HG03432 (cell line): ENCODE measurements at regions not wholly inside any gene's neighbourhood (a gene's known extent, or its start where the extent isn't known, plus 50 kb on each side); places are given as distances from the start of the nearest gene placed in this dataset.
A peak's percentile ranks its signal among the peaks of the same experiment; 100 is the strongest.
"Not testable (repeated sequence)": the region's sequence is repeated elsewhere in the genome, so short reads cannot be mapped to it uniquely, and the experiment has no call there.

Experiments
- ATAC-seq: cut with Tn5 transposase; IDR thresholded peaks from one replicate; pipeline ENCODE4 v1.9.1; 2021; ENCODE audit warnings: mild to moderate bottlenecking, moderate library complexity; ENCODE audit not compliant: unreplicated experiment

GRCh38 chr1:102365071-102365470 is 368.3 kb upstream of the OLFM3 start:
- ATAC-seq: no peak

GRCh38 chr1:102336602-102337001 is 339.9 kb upstream of the OLFM3 start:
- ATAC-seq: no peak

GRCh38 chr1:102318104-102318806 is 321.5 kb upstream of the OLFM3 start:
- ATAC-seq: no peak

- no peak for ATAC-seq
Observed at GRCh38 chr1:102315096-102315495, 318.4 kb upstream of the OLFM3 start.

- no peak for ATAC-seq
Observed at GRCh38 chr1:102296116-102296515, 299.4 kb upstream of the OLFM3 start.

- ATAC-seq: no peak
Observed at GRCh38 chr1:102282955-102283354, 286.2 kb upstream of the OLFM3 start.

- ATAC-seq: no peak
Observed at GRCh38 chr1:102262994-102263393, 266.3 kb upstream of the OLFM3 start.

GRCh38 chr1:102252731-102253505 is 256.2 kb upstream of the OLFM3 start:
- no peak for ATAC-seq

- peak; percentile 91 for ATAC-seq
Observed at GRCh38 chr1:102241431-102242338, 245.0 kb upstream of the OLFM3 start.

- ATAC-seq: no peak
Observed at GRCh38 chr1:102239247-102239646, 242.5 kb upstream of the OLFM3 start.

GRCh38 chr1:102234753-102235359 is 238.1 kb upstream of the OLFM3 start:
- no peak for ATAC-seq

- peak; percentile 85 for ATAC-seq
Observed at GRCh38 chr1:102219463-102219862, 222.7 kb upstream of the OLFM3 start.

- ATAC-seq: not testable (repeated sequence)
Observed at GRCh38 chr1:102210891-102211290, 214.2 kb upstream of the OLFM3 start.

GRCh38 chr1:102191723-102192122 is 195.0 kb upstream of the OLFM3 start:
- peak; percentile 76 for ATAC-seq

- no peak for ATAC-seq
Observed at GRCh38 chr1:102190429-102190828, 193.7 kb upstream of the OLFM3 start.

- ATAC-seq: no peak
Observed at GRCh38 chr1:102186536-102186935, 189.8 kb upstream of the OLFM3 start.

- no peak for ATAC-seq
Observed at GRCh38 chr1:102185260-102185659, 188.5 kb upstream of the OLFM3 start.

- ATAC-seq: no peak
Observed at GRCh38 chr1:102184477-102184876, 187.8 kb upstream of the OLFM3 start.

GRCh38 chr1:102183711-102184110 is 187.0 kb upstream of the OLFM3 start:
- ATAC-seq: no peak

- no peak for ATAC-seq
Observed at GRCh38 chr1:102182603-102183260, 186.0 kb upstream of the OLFM3 start.
